ENCODE measurements at regions not wholly inside any gene's neighbourhood (a gene's known extent, or its start where the extent isn't known, plus 50 kb on each side); places are given as distances from the start of the nearest gene placed in this dataset.

DNA sequence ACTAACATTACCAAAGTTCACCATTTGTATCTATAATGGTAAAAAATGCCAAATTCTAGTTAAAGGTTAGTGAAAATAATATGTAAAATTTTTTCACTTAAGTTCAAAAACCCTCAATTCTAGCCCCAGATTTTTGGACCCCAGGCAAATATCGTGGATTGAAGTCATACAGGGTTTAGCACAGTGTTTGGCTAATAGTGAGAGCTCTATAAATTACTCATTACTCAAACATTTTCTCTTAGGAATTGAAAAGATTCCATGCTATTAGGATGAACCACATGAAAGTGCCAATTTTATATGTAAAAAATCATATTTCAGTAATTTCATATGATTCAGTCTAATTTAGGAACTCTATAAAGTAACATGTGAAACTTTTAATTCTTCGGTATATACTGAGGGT is 170.3 kb upstream of the PREP start:
- Histone ChIP-seq H3K79me2 (ENCODE audit: control insufficient read depth, low read length) (no peaks in the 10 kb centered on the region), H4K20me1 (ENCODE audit: control insufficient read depth, insufficient read depth, low read depth, low read length) (no peaks in the 10 kb centered on the region)

DNA sequence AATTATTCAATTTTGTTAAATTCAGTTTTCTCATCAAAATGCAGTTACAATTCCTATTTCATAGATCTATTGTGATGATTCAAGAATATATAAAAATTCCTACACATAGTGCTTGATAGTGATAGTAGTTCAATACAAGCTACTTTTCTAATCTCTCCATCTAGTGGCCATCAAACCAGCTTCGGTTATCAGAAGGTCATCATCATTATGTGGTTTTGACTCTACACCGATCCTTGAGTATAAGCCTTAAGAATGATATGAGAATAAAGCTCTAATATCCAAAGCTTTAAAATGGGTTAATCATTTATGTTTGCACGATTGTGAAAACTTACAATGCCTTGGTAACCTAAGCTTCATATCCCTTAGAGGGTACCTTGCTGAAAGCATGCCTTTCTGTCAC is 167.5 kb upstream of the PREP start:
- H4K20me1 ChIP-seq (ENCODE audit: control insufficient read depth, insufficient read depth, low read depth, low read length) = no peaks in the 10 kb centered on the region
- H3K9me2 ChIP-seq (replicated peaks; ENCODE audit: control insufficient read depth, low read length) = no peaks in the 10 kb centered on the region
- no peak overlapping the region for H3K4me3 ChIP-seq (ENCODE audit: low read length)
- no peaks in the 10 kb centered on the region for H3K9me3 ChIP-seq (ENCODE audit: control insufficient read depth, insufficient read depth, low read length)
- TF ChIP-seq, protein P1, sequence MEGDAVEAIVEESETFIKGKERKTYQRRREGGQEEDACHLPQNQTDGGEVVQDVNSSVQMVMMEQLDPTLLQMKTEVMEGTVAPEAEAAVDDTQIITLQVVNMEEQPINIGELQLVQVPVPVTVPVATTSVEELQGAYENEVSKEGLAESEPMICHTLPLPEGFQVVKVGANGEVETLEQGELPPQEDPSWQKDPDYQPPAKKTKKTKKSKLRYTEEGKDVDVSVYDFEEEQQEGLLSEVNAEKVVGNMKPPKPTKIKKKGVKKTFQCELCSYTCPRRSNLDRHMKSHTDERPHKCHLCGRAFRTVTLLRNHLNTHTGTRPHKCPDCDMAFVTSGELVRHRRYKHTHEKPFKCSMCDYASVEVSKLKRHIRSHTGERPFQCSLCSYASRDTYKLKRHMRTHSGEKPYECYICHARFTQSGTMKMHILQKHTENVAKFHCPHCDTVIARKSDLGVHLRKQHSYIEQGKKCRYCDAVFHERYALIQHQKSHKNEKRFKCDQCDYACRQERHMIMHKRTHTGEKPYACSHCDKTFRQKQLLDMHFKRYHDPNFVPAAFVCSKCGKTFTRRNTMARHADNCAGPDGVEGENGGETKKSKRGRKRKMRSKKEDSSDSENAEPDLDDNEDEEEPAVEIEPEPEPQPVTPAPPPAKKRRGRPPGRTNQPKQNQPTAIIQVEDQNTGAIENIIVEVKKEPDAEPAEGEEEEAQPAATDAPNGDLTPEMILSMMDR (IDR thresholded peaks at IDR 0.05; ENCODE audit: low read depth, low read length, poor library complexity, severe bottlenecking) = no peak
- no peak for TF ChIP-seq EZH2phosphoT487 (IDR thresholded peaks at IDR 0.05; ENCODE audit: borderline replicate concordance, low read length)
- no peaks in the 10 kb centered on the region for H3F3A ChIP-seq (ENCODE audit: control insufficient read depth, insufficient read depth)
- no peak overlapping the region for H3K4me2 ChIP-seq (ENCODE audit: low read length)
- no peaks in the 10 kb centered on the region for H3K27me3 ChIP-seq (ENCODE audit: control insufficient read depth, low read length)
- H3K36me3 ChIP-seq (ENCODE audit: control insufficient read depth, low read length) = no peaks in the 10 kb centered on the region
- no peaks in the 10 kb centered on the region for H3K79me2 ChIP-seq (ENCODE audit: control insufficient read depth, low read length)
- H3K4me1 ChIP-seq (ENCODE audit: control insufficient read depth, low read length) = no peaks in the 10 kb centered on the region
- H3K27ac ChIP-seq (ENCODE audit: low read depth, low read length) = no peak overlapping the region

More for the DNA sequence above, 170.3 kb upstream of the PREP start:
- Histone ChIP-seq H3K36me3 (ENCODE audit: control insufficient read depth, low read length) (no peaks in the 10 kb centered on the region), H3K9me3 (ENCODE audit: control insufficient read depth, insufficient read depth, low read length) (no peaks in the 10 kb centered on the region), H3K4me3 (ENCODE audit: low read length) (no peak overlapping the region), H3F3A (ENCODE audit: control insufficient read depth, insufficient read depth) (no peaks in the 10 kb centered on the region), H3K4me2 (ENCODE audit: low read length) (no peak overlapping the region), H3K27me3 (ENCODE audit: control insufficient read depth, low read length) (no peaks in the 10 kb centered on the region), H3K27ac (ENCODE audit: low read depth, low read length) (no peak overlapping the region), H3K9me2 (replicated peaks; ENCODE audit: control insufficient read depth, low read length) (no peaks in the 10 kb centered on the region), H3K4me1 (ENCODE audit: control insufficient read depth, low read length) (no peaks in the 10 kb centered on the region)
- no peak for TF ChIP-seq EZH2phosphoT487 (IDR thresholded peaks at IDR 0.05; ENCODE audit: borderline replicate concordance, low read length)
- TF ChIP-seq, protein P1 (IDR thresholded peaks at IDR 0.05; ENCODE audit: low read depth, low read length, poor library complexity, severe bottlenecking) = no peak

DNA sequence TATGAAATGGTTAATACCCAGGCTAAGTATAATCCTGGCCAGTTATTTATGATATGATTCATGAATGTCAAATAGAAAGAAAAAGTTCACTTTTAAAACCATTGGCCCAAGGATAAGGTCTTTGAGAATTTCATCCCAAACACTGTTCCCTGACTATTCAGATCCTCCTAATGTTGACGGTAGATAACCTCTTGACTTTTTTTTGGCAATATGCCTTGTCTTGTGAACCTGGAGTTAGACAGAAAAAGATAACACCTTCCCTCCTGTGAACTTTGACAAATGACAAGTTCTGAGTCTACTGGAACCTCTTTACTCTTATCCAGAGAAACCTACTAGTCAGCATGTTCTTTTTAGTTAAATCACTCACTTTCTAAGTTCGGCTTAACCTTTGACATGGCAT is 166.8 kb upstream of the PREP start:
- H3K79me2 ChIP-seq (ENCODE audit: control insufficient read depth, low read length) = no peaks in the 10 kb centered on the region
- H3F3A ChIP-seq (ENCODE audit: control insufficient read depth, insufficient read depth) = no peaks in the 10 kb centered on the region
- no peaks in the 10 kb centered on the region for H3K9me2 ChIP-seq (replicated peaks; ENCODE audit: control insufficient read depth, low read length)
- no peak overlapping the region for H3K27ac ChIP-seq (ENCODE audit: low read depth, low read length)
- no peaks in the 10 kb centered on the region for H3K9me3 ChIP-seq (ENCODE audit: control insufficient read depth, insufficient read depth, low read length)
- no peaks in the 10 kb centered on the region for H3K4me1 ChIP-seq (ENCODE audit: control insufficient read depth, low read length)
- H3K27me3 ChIP-seq (ENCODE audit: control insufficient read depth, low read length) = no peaks in the 10 kb centered on the region
- no peaks in the 10 kb centered on the region for H3K36me3 ChIP-seq (ENCODE audit: control insufficient read depth, low read length)
- no peak overlapping the region for H3K4me2 ChIP-seq (ENCODE audit: low read length)
- H3K4me3 ChIP-seq (ENCODE audit: low read length) = no peak overlapping the region
- H4K20me1 ChIP-seq (ENCODE audit: control insufficient read depth, insufficient read depth, low read depth, low read length) = no peaks in the 10 kb centered on the region
- no peak for TF ChIP-seq EZH2phosphoT487 (IDR thresholded peaks at IDR 0.05; ENCODE audit: borderline replicate concordance, low read length)
- TF ChIP-seq, protein P1 (IDR thresholded peaks at IDR 0.05; ENCODE audit: low read depth, low read length, poor library complexity, severe bottlenecking) = no peak

DNA sequence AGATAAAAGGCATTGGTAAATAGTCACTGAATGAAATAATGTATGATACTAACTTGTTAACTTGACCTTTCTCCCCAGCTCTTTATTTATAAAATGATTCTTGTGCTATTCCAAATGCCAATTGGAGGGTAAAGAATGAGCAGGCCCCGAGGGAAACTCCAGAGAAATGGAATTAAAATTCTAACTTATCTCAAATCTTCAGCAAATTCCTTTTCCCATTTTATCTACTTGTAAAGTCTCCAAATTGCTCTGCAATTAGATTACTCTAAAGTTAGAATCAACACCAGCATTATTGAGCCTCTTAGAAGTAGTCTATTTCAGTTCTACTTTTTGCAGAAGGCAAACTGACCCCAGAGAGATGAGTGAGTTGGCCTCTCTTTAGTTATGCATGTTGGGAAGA is 165.9 kb upstream of the PREP start:
- Histone ChIP-seq H3K79me2 (ENCODE audit: control insufficient read depth, low read length) (no peaks in the 10 kb centered on the region), H3K27me3 (ENCODE audit: control insufficient read depth, low read length) (no peaks in the 10 kb centered on the region), H3K4me2 (ENCODE audit: low read length) (no peak overlapping the region), H3K4me1 (ENCODE audit: control insufficient read depth, low read length) (no peaks in the 10 kb centered on the region), H3K27ac (ENCODE audit: low read depth, low read length) (no peak overlapping the region), H3K9me3 (ENCODE audit: control insufficient read depth, insufficient read depth, low read length) (no peaks in the 10 kb centered on the region), H3F3A (ENCODE audit: control insufficient read depth, insufficient read depth) (no peaks in the 10 kb centered on the region), H4K20me1 (ENCODE audit: control insufficient read depth, insufficient read depth, low read depth, low read length) (no peaks in the 10 kb centered on the region), H3K36me3 (ENCODE audit: control insufficient read depth, low read length) (no peaks in the 10 kb centered on the region), H3K4me3 (ENCODE audit: low read length) (no peak overlapping the region), H3K9me2 (replicated peaks; ENCODE audit: control insufficient read depth, low read length) (no peaks in the 10 kb centered on the region)
- TF ChIP-seq, protein P1 (IDR thresholded peaks at IDR 0.05; ENCODE audit: low read depth, low read length, poor library complexity, severe bottlenecking) = no peak
- no peak for TF ChIP-seq EZH2phosphoT487 (IDR thresholded peaks at IDR 0.05; ENCODE audit: borderline replicate concordance, low read length)

Measured in DOHH2 (cell line).